ENCODE measurements at regions not wholly inside any gene's neighbourhood (a gene's known extent, or its start where the extent isn't known, plus 50 kb on each side); places are given as distances from the start of the nearest gene placed in this dataset.

DNA sequence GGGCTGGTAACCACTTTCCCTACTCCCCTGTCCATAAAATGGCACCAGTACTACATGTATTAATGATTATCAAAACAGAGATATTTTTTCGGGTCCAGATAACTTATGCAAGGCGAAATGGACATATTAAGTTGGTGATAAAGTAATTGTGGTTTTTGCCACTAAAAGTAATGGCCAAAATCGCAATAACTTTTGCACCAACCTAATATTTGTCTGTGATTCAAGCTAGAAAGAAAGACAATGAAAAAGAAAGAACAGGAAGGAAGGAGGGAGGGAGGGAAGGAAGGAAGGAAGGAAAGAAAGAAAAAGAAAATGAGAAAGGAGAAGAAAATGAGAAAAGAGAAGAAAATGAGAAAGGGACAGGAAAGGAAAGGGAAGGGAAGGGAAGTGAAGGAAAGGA is 922.9 kb downstream of the TBC1D32 start:
- Histone ChIP-seq H3K9ac (ENCODE audit: low read length in 3 of 3) (no peak overlapping the region), H3K27me3 (ENCODE audit: control insufficient read depth, insufficient read depth, low read length) (no peaks in the 10 kb centered on the region), H3K9me3 (ENCODE audit: control insufficient read depth in 2 of 3, insufficient read depth in 1 of 3, low read length in 3 of 3) (no peaks in the 10 kb centered on the region), H3K27ac (ENCODE audit: low read depth in 2 of 2, low read length in 2 of 2) (no peak overlapping the region), H3K4me3 (ENCODE audit: low read length in 3 of 3) (no peak overlapping the region), H3K36me3 (ENCODE audit: control insufficient read depth in 2 of 3, insufficient read depth in 3 of 3, low read length in 3 of 3) (no peaks in the 10 kb centered on the region), H3K4me1 (ENCODE audit: control insufficient read depth in 2 of 3, insufficient read depth in 2 of 3, low read depth in 1 of 3, low read length in 3 of 3) (no peaks in the 10 kb centered on the region)
- DNase-seq (no peak), FAIRE-seq (no peak)
- intact Hi-C loops (cut with DNase I): no loop called here
- TF ChIP-seq, protein P1, sequence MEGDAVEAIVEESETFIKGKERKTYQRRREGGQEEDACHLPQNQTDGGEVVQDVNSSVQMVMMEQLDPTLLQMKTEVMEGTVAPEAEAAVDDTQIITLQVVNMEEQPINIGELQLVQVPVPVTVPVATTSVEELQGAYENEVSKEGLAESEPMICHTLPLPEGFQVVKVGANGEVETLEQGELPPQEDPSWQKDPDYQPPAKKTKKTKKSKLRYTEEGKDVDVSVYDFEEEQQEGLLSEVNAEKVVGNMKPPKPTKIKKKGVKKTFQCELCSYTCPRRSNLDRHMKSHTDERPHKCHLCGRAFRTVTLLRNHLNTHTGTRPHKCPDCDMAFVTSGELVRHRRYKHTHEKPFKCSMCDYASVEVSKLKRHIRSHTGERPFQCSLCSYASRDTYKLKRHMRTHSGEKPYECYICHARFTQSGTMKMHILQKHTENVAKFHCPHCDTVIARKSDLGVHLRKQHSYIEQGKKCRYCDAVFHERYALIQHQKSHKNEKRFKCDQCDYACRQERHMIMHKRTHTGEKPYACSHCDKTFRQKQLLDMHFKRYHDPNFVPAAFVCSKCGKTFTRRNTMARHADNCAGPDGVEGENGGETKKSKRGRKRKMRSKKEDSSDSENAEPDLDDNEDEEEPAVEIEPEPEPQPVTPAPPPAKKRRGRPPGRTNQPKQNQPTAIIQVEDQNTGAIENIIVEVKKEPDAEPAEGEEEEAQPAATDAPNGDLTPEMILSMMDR (IDR thresholded peaks at IDR 0.05; ENCODE audit: borderline replicate concordance, extremely low read depth, insufficient read depth): no peak

DNA sequence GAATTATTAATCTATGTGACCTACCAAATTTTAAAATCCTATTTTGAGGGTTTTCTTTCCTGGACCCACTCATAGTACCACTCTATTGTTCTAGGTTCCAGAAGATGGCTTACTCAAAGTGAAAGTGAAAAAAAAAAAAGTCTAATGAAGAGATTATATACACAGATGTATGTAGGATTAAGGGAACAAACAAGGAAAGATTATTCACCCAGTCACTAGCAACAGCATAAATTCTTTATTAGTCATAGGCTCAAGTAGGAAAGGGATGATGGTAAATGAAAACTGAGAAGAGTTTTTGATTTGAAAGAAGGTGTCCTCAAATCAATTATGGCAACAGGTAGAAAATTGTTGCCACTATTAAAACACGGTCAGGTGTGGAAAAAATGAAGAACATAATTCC is 923.7 kb downstream of the TBC1D32 start:
- H3K9me3 ChIP-seq (ENCODE audit: control insufficient read depth in 2 of 3, insufficient read depth in 1 of 3, low read length in 3 of 3): no peaks in the 10 kb centered on the region
- no peaks in the 10 kb centered on the region for H3K4me1 ChIP-seq (ENCODE audit: control insufficient read depth in 2 of 3, insufficient read depth in 2 of 3, low read depth in 1 of 3, low read length in 3 of 3)
- DNase-seq: no peak
- FAIRE-seq: no peak
- TF ChIP-seq, protein P1 (IDR thresholded peaks at IDR 0.05; ENCODE audit: borderline replicate concordance, extremely low read depth, insufficient read depth): no peak
- H3K4me3 ChIP-seq (ENCODE audit: low read length in 3 of 3): no peak overlapping the region
- no peaks in the 10 kb centered on the region for H3K27me3 ChIP-seq (ENCODE audit: control insufficient read depth, insufficient read depth, low read length)
- no peaks in the 10 kb centered on the region for H3K36me3 ChIP-seq (ENCODE audit: control insufficient read depth in 2 of 3, insufficient read depth in 3 of 3, low read length in 3 of 3)
- intact Hi-C loops (cut with DNase I): no loop called here
- no peak overlapping the region for H3K27ac ChIP-seq (ENCODE audit: low read depth in 2 of 2, low read length in 2 of 2)
- no peak overlapping the region for H3K9ac ChIP-seq (ENCODE audit: low read length in 3 of 3)

DNA sequence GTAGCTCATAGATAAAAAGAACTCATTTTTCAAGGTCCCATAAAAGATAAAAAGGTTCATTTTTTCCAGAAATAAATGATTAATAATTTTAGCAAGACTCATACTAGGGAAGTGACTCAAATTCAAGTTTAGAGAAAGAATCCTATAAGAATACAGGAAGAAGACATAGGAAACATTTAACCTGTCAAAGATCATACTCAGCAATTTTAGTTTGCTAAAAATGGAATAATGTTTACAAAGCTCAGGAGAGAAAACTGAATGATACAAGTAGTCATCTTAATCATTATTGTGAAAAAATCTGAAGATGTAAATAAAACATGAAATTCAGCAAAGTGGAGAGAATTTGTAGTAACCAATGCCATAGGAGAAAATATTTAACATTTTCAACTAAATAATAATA is 926.6 kb downstream of the TBC1D32 start:
- no peaks in the 10 kb centered on the region for H3K4me1 ChIP-seq (ENCODE audit: control insufficient read depth in 2 of 3, insufficient read depth in 2 of 3, low read depth in 1 of 3, low read length in 3 of 3)
- H3K36me3 ChIP-seq (ENCODE audit: control insufficient read depth in 2 of 3, insufficient read depth in 3 of 3, low read length in 3 of 3): no peaks in the 10 kb centered on the region
- H3K9me3 ChIP-seq (ENCODE audit: control insufficient read depth in 2 of 3, insufficient read depth in 1 of 3, low read length in 3 of 3): no peaks in the 10 kb centered on the region
- TF ChIP-seq, protein P1 (IDR thresholded peaks at IDR 0.05; ENCODE audit: borderline replicate concordance, extremely low read depth, insufficient read depth): no peak
- no peak overlapping the region for H3K4me3 ChIP-seq (ENCODE audit: low read length in 3 of 3)
- no peak overlapping the region for H3K9ac ChIP-seq (ENCODE audit: low read length in 3 of 3)
- DNase-seq (no peak), FAIRE-seq (no peak)
- no peaks in the 10 kb centered on the region for H3K27me3 ChIP-seq (ENCODE audit: control insufficient read depth, insufficient read depth, low read length)
- H3K27ac ChIP-seq (ENCODE audit: low read depth in 2 of 2, low read length in 2 of 2): no peak overlapping the region
- intact Hi-C loops (cut with DNase I): no loop called here

DNA sequence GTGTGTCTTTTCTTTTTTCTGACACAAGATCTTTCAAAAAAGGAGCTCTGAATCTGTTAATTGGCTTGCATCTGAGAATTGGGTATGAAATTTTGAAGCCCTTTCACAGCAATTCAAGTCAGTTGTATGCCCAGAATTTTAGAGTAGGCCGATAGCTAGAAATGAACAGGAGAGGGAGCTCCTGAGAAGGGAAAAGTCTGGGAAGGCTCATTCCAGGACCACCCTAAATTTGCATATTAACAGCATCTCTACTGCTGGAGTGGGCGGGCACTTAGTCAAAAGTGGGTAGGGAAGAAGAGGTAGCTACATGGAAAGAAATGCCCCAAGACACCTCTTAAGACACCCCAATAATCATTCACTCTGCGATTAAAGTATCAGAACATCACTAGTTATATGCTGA is 928.3 kb downstream of the TBC1D32 start:
- H3K27ac ChIP-seq (ENCODE audit: low read depth in 2 of 2, low read length in 2 of 2): no peak overlapping the region
- H3K9ac ChIP-seq (ENCODE audit: low read length in 3 of 3): no peak overlapping the region
- no peaks in the 10 kb centered on the region for H3K36me3 ChIP-seq (ENCODE audit: control insufficient read depth in 2 of 3, insufficient read depth in 3 of 3, low read length in 3 of 3)
- no peaks in the 10 kb centered on the region for H3K4me1 ChIP-seq (ENCODE audit: control insufficient read depth in 2 of 3, insufficient read depth in 2 of 3, low read depth in 1 of 3, low read length in 3 of 3)
- no peak for DNase-seq
- TF ChIP-seq, protein P1 (IDR thresholded peaks at IDR 0.05; ENCODE audit: borderline replicate concordance, extremely low read depth, insufficient read depth): no peak
- H3K4me3 ChIP-seq (ENCODE audit: low read length in 3 of 3): no peak overlapping the region
- H3K27me3 ChIP-seq (ENCODE audit: control insufficient read depth, insufficient read depth, low read length): no peaks in the 10 kb centered on the region
- intact Hi-C loops (cut with DNase I): no loop called here
- FAIRE-seq: no peak
- H3K9me3 ChIP-seq (ENCODE audit: control insufficient read depth in 2 of 3, insufficient read depth in 1 of 3, low read length in 3 of 3): no peaks in the 10 kb centered on the region

Data from kidney (tissue), 13 donors.